KMS-11 (cell line): ENCODE measurements at regions not wholly inside any gene's neighbourhood (a gene's known extent, or its start where the extent isn't known, plus 50 kb on each side); places are given as distances from the start of the nearest gene placed in this dataset.

Source experiments
- H2AFZ ChIP-seq: fragments of 200-600 bp; sonication (generic); 2 replicates; pipeline ENCODE4 v1.6.1; 2016; ENCODE audit warnings: antibody characterized with exemption, mixed run types, low read depth
- H3K27ac ChIP-seq: fragments of 200-600 bp; sonication (generic); 2 replicates; pipeline ENCODE4 v1.6.1; 2016; ENCODE audit warnings: mild to moderate bottlenecking, mixed run types
- H3K27me3 ChIP-seq: fragments of 200-600 bp; sonication (generic); 2 replicates; pipeline ENCODE4 v1.6.1; 2017; ENCODE audit warnings: mild to moderate bottlenecking, low read depth, mixed run types, moderate library complexity; ENCODE audit not compliant: insufficient read depth
- H3K36me3 ChIP-seq: fragments of 200-600 bp; sonication (generic); 2 replicates; pipeline ENCODE4 v1.6.1; 2017; ENCODE audit warnings: mild to moderate bottlenecking, mixed run types; ENCODE audit not compliant: insufficient read depth
- H3K4me1 ChIP-seq: fragments of 200-600 bp; sonication (generic); 2 replicates; pipeline ENCODE4 v1.6.1; 2016; ENCODE audit warnings: mild to moderate bottlenecking, low read depth, mixed run types; ENCODE audit not compliant: poor library complexity, severe bottlenecking
- H3K4me2 ChIP-seq: fragments of 200-600 bp; sonication (generic); 2 replicates; pipeline ENCODE4 v1.7.0; 2016; ENCODE audit warnings: mild to moderate bottlenecking, mixed run types
- H3K4me3 ChIP-seq: fragments of 200-600 bp; sonication (generic); IDR thresholded peaks from 2 replicates; pipeline ENCODE4 v1.6.1; 2017; ENCODE audit warnings: low read depth, low read length, mixed read lengths; ENCODE audit not compliant: insufficient read depth
- H3K79me2 ChIP-seq: fragments of 200-600 bp; sonication (generic); 2 replicates; pipeline ENCODE4 v1.6.1; 2016; ENCODE audit warnings: low read depth, mixed run types; ENCODE audit not compliant: insufficient read depth
- H3K9ac ChIP-seq: fragments of 200-600 bp; sonication (generic); 2 replicates; pipeline ENCODE4 v1.6.1; 2016; ENCODE audit warnings: mild to moderate bottlenecking, mixed run types
- H4K20me1 ChIP-seq: fragments of 200-600 bp; sonication (generic); 2 replicates; pipeline ENCODE4 v1.6.1; 2016; ENCODE audit warnings: mild to moderate bottlenecking, mixed run types; ENCODE audit not compliant: insufficient read depth
- CTCF ChIP-seq: fragments of 200-600 bp; sonication (generic); conservative IDR thresholded peaks from 2 replicates; pipeline ENCODE4 v1.6.1; 2017; ENCODE audit warnings: low read depth, mild to moderate bottlenecking, antibody characterized with exemption, low read length, moderate library complexity, mixed read lengths

- no peak overlapping the region for H3K4me2 ChIP-seq
- no peak overlapping the region for H3K27ac ChIP-seq
- no peak overlapping the region for H3K9ac ChIP-seq
- TF ChIP-seq CTCF: no peak
- H3K36me3 ChIP-seq: no peaks in the 10 kb centered on the region
- no peaks in the 10 kb centered on the region for H4K20me1 ChIP-seq
- H3K4me3 ChIP-seq: no peak overlapping the region
- no peak overlapping the region for H2AFZ ChIP-seq
- no peaks in the 10 kb centered on the region for H3K4me1 ChIP-seq
- H3K79me2 ChIP-seq: no peaks in the 10 kb centered on the region
- no peaks in the 10 kb centered on the region for H3K27me3 ChIP-seq
Measured at GRCh38 chrX:7985568-7985967, 58.4 kb upstream of the PNPLA4 start.

- no peaks in the 10 kb centered on the region for H3K36me3 ChIP-seq
- H3K4me2 ChIP-seq: no peak overlapping the region
- H3K4me1 ChIP-seq: no peaks in the 10 kb centered on the region
- no peaks in the 10 kb centered on the region for H3K79me2 ChIP-seq
- H3K27me3 ChIP-seq: no peaks in the 10 kb centered on the region
- H4K20me1 ChIP-seq: no peaks in the 10 kb centered on the region
- TF ChIP-seq CTCF: no peak
- H3K4me3 ChIP-seq: no peak overlapping the region
- H3K27ac ChIP-seq: no peak overlapping the region
- H2AFZ ChIP-seq: no peak overlapping the region
- no peak overlapping the region for H3K9ac ChIP-seq
Measured at GRCh38 chrX:7983581-7983980, 56.4 kb upstream of the PNPLA4 start.
